GM23338 (cell line): ENCODE measurements at regions not wholly inside any gene's neighbourhood (a gene's known extent, or its start where the extent isn't known, plus 50 kb on each side); places are given as distances from the start of the nearest gene placed in this dataset.

ENCODE experiments used
- ATAC-seq: fragments of 200-7000 bp; cut with Tn5 transposase; 3 replicates; pipeline ENCODE4 v1.9.1; 2020
- DNase-seq: peaks from one replicate; pipeline ENCODE4 v3.0.0-alpha.2; 2015; ENCODE audit warnings: low spot score
- H2AFZ ChIP-seq: fragments of 200-600 bp; sonication (generic); 2 replicates; pipeline ENCODE4 v1.8.0; 2016; ENCODE audit warnings: antibody characterized with exemption, mild to moderate bottlenecking, moderate library complexity
- H3F3A ChIP-seq: fragments of 200-600 bp; sonication (generic); replicated peaks from 2 replicates; pipeline ENCODE4 v1.8.0; 2017; ENCODE audit warnings: antibody characterized with exemption, mixed run types, low read depth
- H3K27ac ChIP-seq: fragments of 200-600 bp; sonication (generic); 2 replicates; pipeline ENCODE4 v1.6.1; 2016; ENCODE audit warnings: low read depth
- H3K27me3 ChIP-seq: fragments of 200-600 bp; sonication (generic); 2 replicates; pipeline ENCODE4 v1.8.0; 2016; ENCODE audit warnings: mild to moderate bottlenecking, mixed run types, moderate library complexity; ENCODE audit not compliant: insufficient read depth
- H3K36me3 ChIP-seq: fragments of 200-600 bp; sonication (generic); 2 replicates; pipeline ENCODE4 v1.8.0; 2016; ENCODE audit warnings: mild to moderate bottlenecking; ENCODE audit not compliant: insufficient read depth
- H3K4me1 ChIP-seq: fragments of 200-600 bp; sonication (generic); 2 replicates; pipeline ENCODE4 v1.8.0; 2016; ENCODE audit warnings: mild to moderate bottlenecking, moderate library complexity; ENCODE audit not compliant: insufficient read depth
- H3K4me2 ChIP-seq: fragments of 200-600 bp; sonication (generic); 2 replicates; pipeline ENCODE4 v1.7.1; 2017; ENCODE audit warnings: mixed run types
- H3K4me3 ChIP-seq: fragments of 200-600 bp; sonication (generic); 2 replicates; pipeline ENCODE4 v1.6.1; 2016; ENCODE audit warnings: mixed run types
- H3K79me2 ChIP-seq: fragments of 200-600 bp; sonication (generic); replicated peaks from 2 replicates; pipeline ENCODE4 v1.8.0; 2017; ENCODE audit warnings: mild to moderate bottlenecking; ENCODE audit not compliant: insufficient read depth
- H3K9me2 ChIP-seq: fragments of 200-600 bp; sonication (generic); 2 replicates; pipeline ENCODE4 v1.8.0; 2017; ENCODE audit not compliant: insufficient read depth
- H4K20me1 ChIP-seq: fragments of 200-600 bp; sonication (generic); replicated peaks from 2 replicates; pipeline ENCODE4 v1.8.0; 2017; ENCODE audit warnings: mild to moderate bottlenecking; ENCODE audit not compliant: insufficient read depth
- H3K27ac Mint-ChIP-seq: 2 replicates; pipeline ENCODE4 v1.8.0; 2020; ENCODE audit warnings: inconsistent platforms, mild to moderate bottlenecking, moderate library complexity, mixed read lengths
- H3K27me3 Mint-ChIP-seq: 3 replicates; pipeline ENCODE4 v1.8.0; 2022; ENCODE audit warnings: low read depth, mild to moderate bottlenecking, moderate library complexity, mixed read lengths, inconsistent platforms; ENCODE audit not compliant: insufficient read depth, poor library complexity
- H3K36me3 Mint-ChIP-seq: 3 replicates; pipeline ENCODE4 v1.8.0; 2021; ENCODE audit warnings: low read depth, mild to moderate bottlenecking, inconsistent platforms, moderate library complexity, mixed read lengths
- H3K4me1 Mint-ChIP-seq: 3 replicates; pipeline ENCODE4 v1.8.0; 2020; ENCODE audit warnings: mild to moderate bottlenecking, inconsistent platforms, mixed read lengths
- H3K4me3 Mint-ChIP-seq: 3 replicates; pipeline ENCODE4 v1.8.0; 2021; ENCODE audit warnings: moderate library complexity, mild to moderate bottlenecking, inconsistent platforms, mixed read lengths
- H3K9me3 Mint-ChIP-seq: 3 replicates; pipeline ENCODE4 v1.8.0; 2020; ENCODE audit warnings: moderate library complexity, mild to moderate bottlenecking, inconsistent platforms, mixed read lengths
- CREB1 ChIP-seq: fragments of 250-450 bp; sonication (Bioruptor Pico); IDR thresholded peaks from 2 replicates; pipeline ENCODE4 v1.5.0; 2020; ENCODE audit warnings: low read depth, mild to moderate bottlenecking, moderate library complexity
- EZH2 ChIP-seq: fragments of 200-600 bp; sonication (generic); IDR thresholded peaks from one replicate; pipeline ENCODE4 v1.8.0; 2017; ENCODE audit warnings: antibody characterized with exemption, mild to moderate bottlenecking, low read depth; ENCODE audit not compliant: unreplicated experiment
- EZH2phosphoT487 ChIP-seq: fragments of 200-600 bp; sonication (generic); IDR thresholded peaks from one replicate; pipeline ENCODE4 v1.8.1; 2018; ENCODE audit warnings: antibody characterized with exemption; ENCODE audit not compliant: unreplicated experiment
- JUNB ChIP-seq: IDR thresholded peaks from one replicate; pipeline ENCODE4 v1.6.1; 2016; ENCODE audit warnings: antibody characterized with exemption; ENCODE audit not compliant: unreplicated experiment
- NANOG ChIP-seq: IDR thresholded peaks from 2 replicates; pipeline ENCODE4 v1.6.1; 2016; ENCODE audit warnings: antibody characterized with exemption, borderline replicate concordance
- POLR2AphosphoS5 ChIP-seq: IDR thresholded peaks from 2 replicates; pipeline ENCODE4 v1.6.1; 2016; ENCODE audit warnings: antibody characterized with exemption, low read depth
- STAT1 ChIP-seq: IDR thresholded peaks from one replicate; pipeline ENCODE4 v1.6.1; 2016; ENCODE audit warnings: antibody characterized with exemption; ENCODE audit not compliant: unreplicated experiment
- ZNF114 ChIP-seq: fragments of 250-450 bp; sonication (Bioruptor Pico); IDR thresholded peaks from 2 replicates; pipeline ENCODE4 v1.5.0; 2020; ENCODE audit warnings: mild to moderate bottlenecking, moderate library complexity
- ZNF331 ChIP-seq: fragments of 250-450 bp; sonication (Bioruptor Pico); IDR thresholded peaks from 2 replicates; pipeline ENCODE4 v1.5.0; 2020; ENCODE audit warnings: low read depth, mild to moderate bottlenecking, moderate library complexity
- TF ChIP-seq, protein P1 (sequence below): IDR thresholded peaks from 2 replicates; pipeline ENCODE4 v1.6.1; 2016; ENCODE audit warnings: antibody characterized with exemption
- TF ChIP-seq, protein P2 (sequence below), 2 experiments: fragments of 200-600 bp in 1 of 2; sonication (generic) in 1 of 2; conservative IDR thresholded peaks; 2 replicates each; pipeline versions ENCODE4 v1.5.1 to v1.6.1; 2016 to 2017; ENCODE audit warnings: antibody characterized with exemption in 2 of 2, low read depth in 2 of 2, mild to moderate bottlenecking in 2 of 2, moderate library complexity in 1 of 2
- TF ChIP-seq, protein P3 (sequence below): fragments of 250-450 bp; sonication (Bioruptor Pico); IDR thresholded peaks from 2 replicates; pipeline ENCODE4 v1.5.0; 2020; ENCODE audit warnings: mild to moderate bottlenecking, moderate library complexity
- TF ChIP-seq, protein P4 (sequence below): IDR thresholded peaks from one replicate; pipeline ENCODE4 v1.6.1; 2018; ENCODE audit warnings: antibody characterized with exemption; ENCODE audit not compliant: unreplicated experiment

DNA sequence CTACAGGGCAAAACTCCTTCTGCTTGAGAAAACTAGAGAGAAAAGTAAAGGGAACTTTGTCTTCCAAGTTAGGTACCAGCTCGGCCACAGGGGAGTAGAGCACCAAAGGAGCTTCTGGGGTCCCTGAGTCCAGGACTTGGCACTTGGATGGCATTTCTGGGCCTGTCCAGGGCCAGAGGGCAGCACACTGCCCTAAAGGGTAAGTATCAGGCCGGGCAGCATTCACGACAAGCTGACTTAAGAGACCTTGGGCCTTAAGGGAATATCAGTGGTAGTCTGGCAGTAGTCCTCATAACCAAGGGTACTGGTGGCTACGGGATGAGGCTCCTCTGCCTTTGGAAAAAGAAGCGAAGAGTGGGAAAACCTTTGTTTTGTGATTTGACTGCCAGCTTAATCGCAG lies 632.7 kb downstream of the KLHL13 start:
- H3K79me2 ChIP-seq = no peaks in the 10 kb centered on the region
- no peaks in the 10 kb centered on the region for H3K4me1 ChIP-seq
- no peak overlapping the region for H3K4me3 ChIP-seq
- DNase-seq (no peak), ATAC-seq (no peak)
- Mint-ChIP-seq H3K9me3 (peaks cover 8% of the 10 kb centered on the region; the same call in 2 of the 3 replicates), H3K4me3 (no peak overlapping the region), H3K27me3 (no peaks in the 10 kb centered on the region), H3K27ac (no peak overlapping the region), H3K4me1 (no peaks in the 10 kb centered on the region), H3K36me3 (peaks cover 3% of the 10 kb centered on the region; the same call in 1 of the 3 replicates)
- H3K36me3 ChIP-seq = no peaks in the 10 kb centered on the region
- no peak overlapping the region for H3K27ac ChIP-seq
- H3K9me2 ChIP-seq = no peaks in the 10 kb centered on the region
- H3K27me3 ChIP-seq = no peaks in the 10 kb centered on the region
- TF ChIP-seq, protein P1, sequence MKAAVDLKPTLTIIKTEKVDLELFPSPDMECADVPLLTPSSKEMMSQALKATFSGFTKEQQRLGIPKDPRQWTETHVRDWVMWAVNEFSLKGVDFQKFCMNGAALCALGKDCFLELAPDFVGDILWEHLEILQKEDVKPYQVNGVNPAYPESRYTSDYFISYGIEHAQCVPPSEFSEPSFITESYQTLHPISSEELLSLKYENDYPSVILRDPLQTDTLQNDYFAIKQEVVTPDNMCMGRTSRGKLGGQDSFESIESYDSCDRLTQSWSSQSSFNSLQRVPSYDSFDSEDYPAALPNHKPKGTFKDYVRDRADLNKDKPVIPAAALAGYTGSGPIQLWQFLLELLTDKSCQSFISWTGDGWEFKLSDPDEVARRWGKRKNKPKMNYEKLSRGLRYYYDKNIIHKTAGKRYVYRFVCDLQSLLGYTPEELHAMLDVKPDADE = no peak
- TF ChIP-seq ZNF114 (CRISPR knock-in tag) = no peak
- TF ChIP-seq, protein P2, sequence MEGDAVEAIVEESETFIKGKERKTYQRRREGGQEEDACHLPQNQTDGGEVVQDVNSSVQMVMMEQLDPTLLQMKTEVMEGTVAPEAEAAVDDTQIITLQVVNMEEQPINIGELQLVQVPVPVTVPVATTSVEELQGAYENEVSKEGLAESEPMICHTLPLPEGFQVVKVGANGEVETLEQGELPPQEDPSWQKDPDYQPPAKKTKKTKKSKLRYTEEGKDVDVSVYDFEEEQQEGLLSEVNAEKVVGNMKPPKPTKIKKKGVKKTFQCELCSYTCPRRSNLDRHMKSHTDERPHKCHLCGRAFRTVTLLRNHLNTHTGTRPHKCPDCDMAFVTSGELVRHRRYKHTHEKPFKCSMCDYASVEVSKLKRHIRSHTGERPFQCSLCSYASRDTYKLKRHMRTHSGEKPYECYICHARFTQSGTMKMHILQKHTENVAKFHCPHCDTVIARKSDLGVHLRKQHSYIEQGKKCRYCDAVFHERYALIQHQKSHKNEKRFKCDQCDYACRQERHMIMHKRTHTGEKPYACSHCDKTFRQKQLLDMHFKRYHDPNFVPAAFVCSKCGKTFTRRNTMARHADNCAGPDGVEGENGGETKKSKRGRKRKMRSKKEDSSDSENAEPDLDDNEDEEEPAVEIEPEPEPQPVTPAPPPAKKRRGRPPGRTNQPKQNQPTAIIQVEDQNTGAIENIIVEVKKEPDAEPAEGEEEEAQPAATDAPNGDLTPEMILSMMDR (conservative IDR thresholded peaks at IDR 0.05; ENCODE audit: low read depth in 2 of 2) = no peak
- TF ChIP-seq ZNF331 (CRISPR knock-in tag) = no peak
- no peak for TF ChIP-seq JUNB
- TF ChIP-seq EZH2phosphoT487 = no peak
- TF ChIP-seq EZH2 = no peak
- TF ChIP-seq CREB1 = no peak
- no peak for TF ChIP-seq NANOG
- TF ChIP-seq, protein P3, sequence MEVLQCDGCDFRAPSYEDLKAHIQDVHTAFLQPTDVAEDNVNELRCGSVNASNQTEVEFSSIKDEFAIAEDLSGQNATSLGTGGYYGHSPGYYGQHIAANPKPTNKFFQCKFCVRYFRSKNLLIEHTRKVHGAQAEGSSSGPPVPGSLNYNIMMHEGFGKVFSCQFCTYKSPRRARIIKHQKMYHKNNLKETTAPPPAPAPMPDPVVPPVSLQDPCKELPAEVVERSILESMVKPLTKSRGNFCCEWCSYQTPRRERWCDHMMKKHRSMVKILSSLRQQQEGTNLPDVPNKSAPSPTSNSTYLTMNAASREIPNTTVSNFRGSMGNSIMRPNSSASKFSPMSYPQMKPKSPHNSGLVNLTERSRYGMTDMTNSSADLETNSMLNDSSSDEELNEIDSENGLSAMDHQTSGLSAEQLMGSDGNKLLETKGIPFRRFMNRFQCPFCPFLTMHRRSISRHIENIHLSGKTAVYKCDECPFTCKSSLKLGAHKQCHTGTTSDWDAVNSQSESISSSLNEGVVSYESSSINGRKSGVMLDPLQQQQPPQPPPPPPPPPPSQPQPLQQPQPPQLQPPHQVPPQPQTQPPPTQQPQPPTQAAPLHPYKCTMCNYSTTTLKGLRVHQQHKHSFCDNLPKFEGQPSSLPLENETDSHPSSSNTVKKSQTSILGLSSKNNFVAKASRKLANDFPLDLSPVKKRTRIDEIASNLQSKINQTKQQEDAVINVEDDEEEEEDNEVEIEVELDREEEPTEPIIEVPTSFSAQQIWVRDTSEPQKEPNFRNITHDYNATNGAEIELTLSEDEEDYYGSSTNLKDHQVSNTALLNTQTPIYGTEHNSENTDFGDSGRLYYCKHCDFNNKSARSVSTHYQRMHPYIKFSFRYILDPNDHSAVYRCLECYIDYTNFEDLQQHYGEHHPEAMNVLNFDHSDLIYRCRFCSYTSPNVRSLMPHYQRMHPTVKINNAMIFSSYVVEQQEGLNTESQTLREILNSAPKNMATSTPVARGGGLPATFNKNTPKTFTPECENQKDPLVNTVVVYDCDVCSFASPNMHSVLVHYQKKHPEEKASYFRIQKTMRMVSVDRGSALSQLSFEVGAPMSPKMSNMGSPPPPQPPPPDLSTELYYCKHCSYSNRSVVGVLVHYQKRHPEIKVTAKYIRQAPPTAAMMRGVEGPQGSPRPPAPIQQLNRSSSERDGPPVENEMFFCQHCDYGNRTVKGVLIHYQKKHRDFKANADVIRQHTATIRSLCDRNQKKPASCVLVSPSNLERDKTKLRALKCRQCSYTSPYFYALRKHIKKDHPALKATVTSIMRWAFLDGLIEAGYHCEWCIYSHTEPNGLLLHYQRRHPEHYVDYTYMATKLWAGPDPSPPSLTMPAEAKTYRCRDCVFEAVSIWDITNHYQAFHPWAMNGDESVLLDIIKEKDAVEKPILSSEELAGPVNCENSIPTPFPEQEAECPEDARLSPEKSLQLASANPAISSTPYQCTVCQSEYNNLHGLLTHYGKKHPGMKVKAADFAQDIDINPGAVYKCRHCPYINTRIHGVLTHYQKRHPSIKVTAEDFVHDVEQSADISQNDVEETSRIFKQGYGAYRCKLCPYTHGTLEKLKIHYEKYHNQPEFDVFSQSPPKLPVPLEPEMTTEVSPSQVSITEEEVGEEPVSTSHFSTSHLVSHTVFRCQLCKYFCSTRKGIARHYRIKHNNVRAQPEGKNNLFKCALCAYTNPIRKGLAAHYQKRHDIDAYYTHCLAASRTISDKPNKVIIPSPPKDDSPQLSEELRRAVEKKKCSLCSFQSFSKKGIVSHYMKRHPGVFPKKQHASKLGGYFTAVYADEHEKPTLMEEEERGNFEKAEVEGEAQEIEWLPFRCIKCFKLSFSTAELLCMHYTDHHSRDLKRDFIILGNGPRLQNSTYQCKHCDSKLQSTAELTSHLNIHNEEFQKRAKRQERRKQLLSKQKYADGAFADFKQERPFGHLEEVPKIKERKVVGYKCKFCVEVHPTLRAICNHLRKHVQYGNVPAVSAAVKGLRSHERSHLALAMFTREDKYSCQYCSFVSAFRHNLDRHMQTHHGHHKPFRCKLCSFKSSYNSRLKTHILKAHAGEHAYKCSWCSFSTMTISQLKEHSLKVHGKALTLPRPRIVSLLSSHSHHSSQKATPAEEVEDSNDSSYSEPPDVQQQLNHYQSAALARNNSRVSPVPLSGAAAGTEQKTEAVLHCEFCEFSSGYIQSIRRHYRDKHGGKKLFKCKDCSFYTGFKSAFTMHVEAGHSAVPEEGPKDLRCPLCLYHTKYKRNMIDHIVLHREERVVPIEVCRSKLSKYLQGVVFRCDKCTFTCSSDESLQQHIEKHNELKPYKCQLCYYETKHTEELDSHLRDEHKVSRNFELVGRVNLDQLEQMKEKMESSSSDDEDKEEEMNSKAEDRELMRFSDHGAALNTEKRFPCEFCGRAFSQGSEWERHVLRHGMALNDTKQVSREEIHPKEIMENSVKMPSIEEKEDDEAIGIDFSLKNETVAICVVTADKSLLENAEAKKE (CRISPR knock-in tag) = no peak
- TF ChIP-seq, protein P4, sequence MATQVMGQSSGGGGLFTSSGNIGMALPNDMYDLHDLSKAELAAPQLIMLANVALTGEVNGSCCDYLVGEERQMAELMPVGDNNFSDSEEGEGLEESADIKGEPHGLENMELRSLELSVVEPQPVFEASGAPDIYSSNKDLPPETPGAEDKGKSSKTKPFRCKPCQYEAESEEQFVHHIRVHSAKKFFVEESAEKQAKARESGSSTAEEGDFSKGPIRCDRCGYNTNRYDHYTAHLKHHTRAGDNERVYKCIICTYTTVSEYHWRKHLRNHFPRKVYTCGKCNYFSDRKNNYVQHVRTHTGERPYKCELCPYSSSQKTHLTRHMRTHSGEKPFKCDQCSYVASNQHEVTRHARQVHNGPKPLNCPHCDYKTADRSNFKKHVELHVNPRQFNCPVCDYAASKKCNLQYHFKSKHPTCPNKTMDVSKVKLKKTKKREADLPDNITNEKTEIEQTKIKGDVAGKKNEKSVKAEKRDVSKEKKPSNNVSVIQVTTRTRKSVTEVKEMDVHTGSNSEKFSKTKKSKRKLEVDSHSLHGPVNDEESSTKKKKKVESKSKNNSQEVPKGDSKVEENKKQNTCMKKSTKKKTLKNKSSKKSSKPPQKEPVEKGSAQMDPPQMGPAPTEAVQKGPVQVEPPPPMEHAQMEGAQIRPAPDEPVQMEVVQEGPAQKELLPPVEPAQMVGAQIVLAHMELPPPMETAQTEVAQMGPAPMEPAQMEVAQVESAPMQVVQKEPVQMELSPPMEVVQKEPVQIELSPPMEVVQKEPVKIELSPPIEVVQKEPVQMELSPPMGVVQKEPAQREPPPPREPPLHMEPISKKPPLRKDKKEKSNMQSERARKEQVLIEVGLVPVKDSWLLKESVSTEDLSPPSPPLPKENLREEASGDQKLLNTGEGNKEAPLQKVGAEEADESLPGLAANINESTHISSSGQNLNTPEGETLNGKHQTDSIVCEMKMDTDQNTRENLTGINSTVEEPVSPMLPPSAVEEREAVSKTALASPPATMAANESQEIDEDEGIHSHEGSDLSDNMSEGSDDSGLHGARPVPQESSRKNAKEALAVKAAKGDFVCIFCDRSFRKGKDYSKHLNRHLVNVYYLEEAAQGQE = no peak
- no peak for TF ChIP-seq STAT1
- TF ChIP-seq POLR2AphosphoS5 = no peak
- no peaks in the 10 kb centered on the region for H3F3A ChIP-seq
- H3K4me2 ChIP-seq = no peak overlapping the region
- no peak overlapping the region for H2AFZ ChIP-seq
- no peaks in the 10 kb centered on the region for H4K20me1 ChIP-seq
